Endothelial cell of umbilical vein (primary cell): ENCODE measurements at regions not wholly inside any gene's neighbourhood (a gene's known extent, or its start where the extent isn't known, plus 50 kb on each side); places are given as distances from the start of the nearest gene placed in this dataset.

Experiments used
- BruUV-seq: library from RNA; stranded (reverse); fragments of 400-500 nt; replicated peaks from 2 replicates; lab custom pipeline; 2021; lab: Mats Ljungman, UMichigan
- CTCF ChIA-PET: fragments of 300-600, 350-600 bp; sonication (Branson Sonifier 250); formaldehyde crosslinking; loops from one replicate; lab custom pipeline; 2021; ENCODE audit warnings: antibody characterized with exemption, inconsistent platforms; lab: Charles Lee
- POLR2A ChIA-PET: fragments of 300-600, 350-600 bp; sonication (Branson Sonifier 250); formaldehyde crosslinking; loops from one replicate; lab custom pipeline; 2021; ENCODE audit warnings: antibody characterized with exemption, inconsistent platforms; lab: Charles Lee
- DNase-seq: peaks from one replicate; pipeline ENCODE4 v3.0.0-alpha.2; 2011; ENCODE audit warnings: low read depth, low spot score
- FAIRE-seq: peaks from 2 replicates; lab custom pipeline; 2011; peaks lifted over from hg19 to GRCh38; lab: Jason Lieb, UNC
- H2AFZ ChIP-seq: 2 replicates; pipeline ENCODE4 v1.6.0; 2012; ENCODE audit warnings: low read depth, low read length, control low read depth, inconsistent platforms
- H3K27ac ChIP-seq: 2 replicates; pipeline ENCODE4 v1.5.1; 2011; ENCODE audit warnings: low read depth, mild to moderate bottlenecking, control low read depth, low read length, moderate library complexity; ENCODE audit not compliant: insufficient read depth
- H3K27me3 ChIP-seq, 2 experiments: 2 replicates each; pipeline versions ENCODE4 v1.6.0 to v1.6.1; 2011; ENCODE audit warnings: low read length in 2 of 2, mixed read lengths in 1 of 2; ENCODE audit not compliant: control insufficient read depth in 2 of 2, insufficient read depth in 2 of 2
- H3K36me3 ChIP-seq, 2 experiments: 2 replicates in 1 of 2; 3 replicates in 1 of 2; pipeline ENCODE4 v1.5.1; 2011; ENCODE audit warnings: low read length in 2 of 2, mild to moderate bottlenecking in 1 of 2, moderate library complexity in 1 of 2; ENCODE audit not compliant: control insufficient read depth in 2 of 2, insufficient read depth in 2 of 2; ENCODE audit errors: extremely low read depth in 1 of 2
- H3K4me1 ChIP-seq: 3 replicates; pipeline ENCODE4 v1.5.1; 2011; ENCODE audit warnings: mild to moderate bottlenecking, low read length; ENCODE audit not compliant: control insufficient read depth, insufficient read depth; ENCODE audit errors: extremely low read depth
- H3K4me2 ChIP-seq: 2 replicates; pipeline ENCODE4 v1.6.1; 2011; ENCODE audit warnings: low read length, control low read depth, mixed read lengths; ENCODE audit not compliant: insufficient read depth
- H3K4me3 ChIP-seq, 3 experiments: fragments of 200-600 bp in 1 of 3; sonication (generic), shearing (Covaris generic) in 1 of 3; replicated peaks in 1 of 3; 2 replicates each; pipeline ENCODE4 v1.5.1; 2011 to 2016; ENCODE audit warnings: control low read depth in 3 of 3, low read length in 3 of 3, mild to moderate bottlenecking in 2 of 3, inconsistent platforms in 1 of 3, low read depth in 1 of 3, moderate library complexity in 1 of 3; ENCODE audit not compliant: insufficient read depth in 1 of 3
- H3K79me2 ChIP-seq: 2 replicates; pipeline ENCODE4 v1.6.0; 2012; ENCODE audit warnings: low read length, inconsistent platforms; ENCODE audit not compliant: control insufficient read depth, insufficient read depth
- H3K9ac ChIP-seq: replicated peaks from 2 replicates; pipeline ENCODE3; 2011; ENCODE audit warnings: low read length, control low read depth; ENCODE audit not compliant: insufficient read depth; ENCODE audit errors: extremely low read depth
- H3K9me1 ChIP-seq: replicated peaks from 3 replicates; pipeline ENCODE4 v1.6.0; 2011; ENCODE audit warnings: mild to moderate bottlenecking, low read length; ENCODE audit not compliant: control insufficient read depth, insufficient read depth; ENCODE audit errors: extremely low read depth
- H3K9me3 ChIP-seq: replicated peaks from 2 replicates; pipeline ENCODE4 v1.5.1; 2012; ENCODE audit warnings: low read length, inconsistent platforms; ENCODE audit not compliant: control insufficient read depth, insufficient read depth
- H4K20me1 ChIP-seq: replicated peaks from 2 replicates; pipeline ENCODE3; 2011; ENCODE audit warnings: mild to moderate bottlenecking, low read length; ENCODE audit not compliant: control insufficient read depth, insufficient read depth; ENCODE audit errors: extremely low read depth
- CTCF ChIP-seq, 2 donors: IDR thresholded peaks; 1 replicate in 1 of 2; 2 replicates in 1 of 2; pipeline ENCODE4 v1.5.1; 2011; ENCODE audit warnings: low read length in 2 of 2, mild to moderate bottlenecking in 2 of 2, moderate library complexity in 2 of 2, control low read depth in 1 of 2, inconsistent platforms in 1 of 2, low read depth in 1 of 2; ENCODE audit not compliant: insufficient read depth in 1 of 2; ENCODE audit errors: extremely low read depth in 1 of 2
- EZH2 ChIP-seq: IDR thresholded peaks from 2 replicates; pipeline ENCODE4 v1.6.1; 2012; ENCODE audit warnings: borderline replicate concordance, low read depth, mild to moderate bottlenecking, moderate library complexity, low read length, inconsistent platforms; ENCODE audit not compliant: severe bottlenecking
- FOS ChIP-seq: IDR thresholded peaks from 2 replicates; pipeline ENCODE4 v1.6.1; 2011; ENCODE audit warnings: mild to moderate bottlenecking, low read length, moderate library complexity, borderline replicate concordance; ENCODE audit not compliant: insufficient read depth
- GATA2 ChIP-seq: IDR thresholded peaks from 2 replicates; pipeline ENCODE4 v1.7.0; 2011; ENCODE audit warnings: low read depth, mild to moderate bottlenecking, moderate library complexity, mixed read lengths, low read length; ENCODE audit not compliant: insufficient read length, insufficient read depth
- JUN ChIP-seq: IDR thresholded peaks from 2 replicates; pipeline ENCODE4 v1.6.1; 2011; ENCODE audit warnings: borderline replicate concordance, low read depth; ENCODE audit not compliant: insufficient read length, insufficient read depth
- MAX ChIP-seq: IDR thresholded peaks from 2 replicates; pipeline ENCODE4 v1.6.1; 2011; ENCODE audit not compliant: insufficient read depth, insufficient read length
- MYC ChIP-seq: IDR thresholded peaks from one replicate; pipeline ENCODE4 v1.6.1; 2011; ENCODE audit warnings: mild to moderate bottlenecking, low read depth, low read length
- POLR2A ChIP-seq: IDR thresholded peaks from 2 replicates; pipeline ENCODE4 v1.6.1; 2012; ENCODE audit warnings: low read depth, mild to moderate bottlenecking, control low read depth, low read length
- POLR2AphosphoS5 ChIP-seq: IDR thresholded peaks from 2 replicates; pipeline ENCODE4 v1.6.1; 2012; ENCODE audit warnings: low read depth, mild to moderate bottlenecking, control low read depth, low read length, moderate library complexity; ENCODE audit not compliant: insufficient read depth
- dilution Hi-C: fragments of 300-500 bp; cut with MboI; formaldehyde crosslinking; loops from one replicate; pipeline ENCODE4 v1.15.0; 2019; ENCODE audit warnings: low sequenced_read_pairs; ENCODE audit not compliant: extremely low pct_ligation_motif_present
- intact Hi-C: fragments of 100-400 bp; cut with micrococcal nuclease; formaldehyde crosslinking; loops from one replicate; pipeline ENCODE4 v1.10.0; 2022

- dilution Hi-C loops, result no loop called here
- CTCF ChIA-PET, result no interaction called here
Observed at GRCh38 chrX:36916941-36917340, 91.2 kb upstream of the FAM47C start.

More at GRCh38 chrX:36916941-36917340, 91.2 kb upstream of the FAM47C start:
- DNase-seq, result no peak
- no peaks in the 10 kb centered on the region for H3K4me1 ChIP-seq
- H3K36me3 ChIP-seq, result no peaks in the 10 kb centered on the region
- no peaks in the 10 kb centered on the region for H4K20me1 ChIP-seq
- H2AFZ ChIP-seq, result no peak overlapping the region
- no TSS peak for BruUV-seq
- no peak for FAIRE-seq
- POLR2A ChIA-PET, result no interaction called here
- intact Hi-C loops, result no loop called here
- TF ChIP-seq EZH2 (no peak), POLR2A (no peak), GATA2 (no peak), POLR2AphosphoS5 (no peak), MAX (no peak), MYC (no peak), CTCF (IDR thresholded peaks at IDR 0.05; ENCODE audit: extremely low read depth in 1 of 2, insufficient read depth in 1 of 2, low read depth in 1 of 2, low read length in 2 of 2) (no peak), FOS (no peak), JUN (no peak)
- H3K4me3 ChIP-seq, result no peak overlapping the region
- H3K79me2 ChIP-seq, result no peaks in the 10 kb centered on the region
- no peaks in the 10 kb centered on the region for H3K9me3 ChIP-seq
- no peak overlapping the region for H3K9ac ChIP-seq
- no peak overlapping the region for H3K4me2 ChIP-seq
- H3K27ac ChIP-seq, result no peak overlapping the region
- H3K9me1 ChIP-seq, result no peaks in the 10 kb centered on the region
- no peaks in the 10 kb centered on the region for H3K27me3 ChIP-seq
